Central memory CD8-positive, alpha-beta T cell (primary cell): ENCODE measurements at regions not wholly inside any gene's neighbourhood (a gene's known extent, or its start where the extent isn't known, plus 50 kb on each side); places are given as distances from the start of the nearest gene placed in this dataset.
"Not testable (repeated sequence)": the region's sequence is repeated elsewhere in the genome, so short reads cannot be mapped to it uniquely, and the experiment has no call there.

ENCODE experiments used
- ATAC-seq: fragments of 150-1000 bp; cut with Tn5 transposase; replicated peaks from 2 replicates; pipeline ENCODE4 v1.10.0; 2022; ENCODE audit warnings: mild to moderate bottlenecking, moderate FRiP score, moderate number of reproducible peaks; ENCODE audit not compliant: poor library complexity, severe bottlenecking; ENCODE audit errors: extremely low read depth
- DNase-seq, 2 donors: peaks; one replicate each; pipeline ENCODE4 v3.0.0; 2021; ENCODE audit warnings: low spot score in 2 of 2
- H3K27ac Mint-ChIP-seq: one replicate; pipeline ENCODE4 v1.8.0; 2022; ENCODE audit warnings: low read depth, mild to moderate bottlenecking, moderate library complexity, mixed read lengths
- H3K27me3 Mint-ChIP-seq: one replicate; pipeline ENCODE4 v1.8.0; 2022; ENCODE audit warnings: mixed read lengths
- H3K36me3 Mint-ChIP-seq: one replicate; pipeline ENCODE4 v1.8.0; 2022; ENCODE audit warnings: mild to moderate bottlenecking, moderate library complexity, mixed read lengths; ENCODE audit not compliant: insufficient read depth
- H3K4me1 Mint-ChIP-seq: one replicate; pipeline ENCODE4 v1.8.0; 2022; ENCODE audit warnings: mixed read lengths
- H3K4me3 Mint-ChIP-seq: one replicate; pipeline ENCODE4 v1.8.0; 2022; ENCODE audit warnings: mild to moderate bottlenecking, moderate library complexity, mixed read lengths
- H3K9me3 Mint-ChIP-seq: one replicate; pipeline ENCODE4 v1.8.0; 2022; ENCODE audit warnings: mixed read lengths

- Mint-ChIP-seq H3K36me3 (no peaks in the 10 kb centered on the region), H3K9me3 (no peaks in the 10 kb centered on the region), H3K27ac (no peak overlapping the region), H3K27me3 (no peaks in the 10 kb centered on the region), H3K4me1 (no peaks in the 10 kb centered on the region), H3K4me3 (no peak overlapping the region)
- DNase-seq (no peak), ATAC-seq (no peak)
Observed at GRCh38 chr22:48068323-48068885, 1306.0 kb downstream of the TBC1D22A start.

GRCh38 chr22:48065892-48066291 lies 1303.4 kb downstream of the TBC1D22A start:
- Mint-ChIP-seq H3K27ac (no peak overlapping the region), H3K4me3 (no peak overlapping the region), H3K36me3 (no peaks in the 10 kb centered on the region), H3K27me3 (no peaks in the 10 kb centered on the region), H3K9me3 (no peaks in the 10 kb centered on the region), H3K4me1 (no peaks in the 10 kb centered on the region)
- DNase-seq (no peak), ATAC-seq (no peak)

GRCh38 chr22:48061726-48062125 lies 1299.3 kb downstream of the TBC1D22A start:
- H3K36me3 Mint-ChIP-seq: no peaks in the 10 kb centered on the region
- ATAC-seq: no peak
- H3K27me3 Mint-ChIP-seq: peaks cover 16% of the 10 kb centered on the region
- H3K4me1 Mint-ChIP-seq: no peaks in the 10 kb centered on the region
- no peak overlapping the region for H3K27ac Mint-ChIP-seq
- no peak for DNase-seq
- no peaks in the 10 kb centered on the region for H3K9me3 Mint-ChIP-seq
- no peak overlapping the region for H3K4me3 Mint-ChIP-seq

- peaks cover 18% of the 10 kb centered on the region for H3K27me3 Mint-ChIP-seq
- no peaks in the 10 kb centered on the region for H3K4me1 Mint-ChIP-seq
- no peak for DNase-seq
- no peak overlapping the region for H3K27ac Mint-ChIP-seq
- ATAC-seq: no peak
- H3K9me3 Mint-ChIP-seq: no peaks in the 10 kb centered on the region
- no peaks in the 10 kb centered on the region for H3K36me3 Mint-ChIP-seq
- no peak overlapping the region for H3K4me3 Mint-ChIP-seq
Observed at GRCh38 chr22:48060266-48060665, 1297.8 kb downstream of the TBC1D22A start.

GRCh38 chr22:48059521-48059920 lies 1297.1 kb downstream of the TBC1D22A start:
- H3K36me3 Mint-ChIP-seq, H3K4me3 Mint-ChIP-seq: not testable (repeated sequence)
- H3K27me3 Mint-ChIP-seq: peaks cover 18% of the 10 kb centered on the region

GRCh38 chr22:48057116-48057835 lies 1294.8 kb downstream of the TBC1D22A start:
- H3K4me3 Mint-ChIP-seq: no peak overlapping the region
- no peak overlapping the region for H3K27ac Mint-ChIP-seq
- H3K9me3 Mint-ChIP-seq: no peaks in the 10 kb centered on the region
- no peaks in the 10 kb centered on the region for H3K36me3 Mint-ChIP-seq
- ATAC-seq: no peak
- no peaks in the 10 kb centered on the region for H3K4me1 Mint-ChIP-seq
- peaks cover 18% of the 10 kb centered on the region for H3K27me3 Mint-ChIP-seq
- DNase-seq: no peak

More at GRCh38 chr22:48059521-48059920, 1297.1 kb downstream of the TBC1D22A start:
- H3K4me1 Mint-ChIP-seq, DNase-seq, H3K9me3 Mint-ChIP-seq, H3K27ac Mint-ChIP-seq, ATAC-seq: not testable (repeated sequence)

GRCh38 chr22:48055827-48056226 lies 1293.4 kb downstream of the TBC1D22A start:
- ATAC-seq: no peak
- no peaks in the 10 kb centered on the region for H3K4me1 Mint-ChIP-seq
- no peak for DNase-seq
- no peak overlapping the region for H3K27ac Mint-ChIP-seq
- no peak overlapping the region for H3K4me3 Mint-ChIP-seq
- H3K9me3 Mint-ChIP-seq: no peaks in the 10 kb centered on the region
- peaks cover 18% of the 10 kb centered on the region for H3K27me3 Mint-ChIP-seq
- no peaks in the 10 kb centered on the region for H3K36me3 Mint-ChIP-seq

- Mint-ChIP-seq H3K9me3 (no peaks in the 10 kb centered on the region), H3K4me1 (no peaks in the 10 kb centered on the region), H3K36me3 (no peaks in the 10 kb centered on the region), H3K27ac (no peak overlapping the region), H3K4me3 (no peak overlapping the region), H3K27me3 (peaks cover 18% of the 10 kb centered on the region)
- ATAC-seq: no peak
- DNase-seq: no peak
Observed at GRCh38 chr22:48055185-48055584, 1292.7 kb downstream of the TBC1D22A start.

- no peaks in the 10 kb centered on the region for H3K4me1 Mint-ChIP-seq
- ATAC-seq: no peak
Observed at GRCh38 chr22:48054596-48054995, 1292.1 kb downstream of the TBC1D22A start.

GRCh38 chr22:48053973-48054372 lies 1291.5 kb downstream of the TBC1D22A start:
- ATAC-seq (no peak), DNase-seq (no peak)
- Mint-ChIP-seq H3K27ac (no peak overlapping the region), H3K27me3 (peaks cover 18% of the 10 kb centered on the region), H3K4me1 (no peaks in the 10 kb centered on the region), H3K36me3 (no peaks in the 10 kb centered on the region), H3K4me3 (no peak overlapping the region), H3K9me3 (no peaks in the 10 kb centered on the region)

More at GRCh38 chr22:48054596-48054995, 1292.1 kb downstream of the TBC1D22A start:
- Mint-ChIP-seq H3K36me3 (no peaks in the 10 kb centered on the region), H3K27me3 (peaks cover 18% of the 10 kb centered on the region), H3K9me3 (no peaks in the 10 kb centered on the region), H3K4me3 (no peak overlapping the region), H3K27ac (no peak overlapping the region)
- DNase-seq: no peak

- no peak for ATAC-seq
Observed at GRCh38 chr22:48053486-48053885, 1291.0 kb downstream of the TBC1D22A start.

GRCh38 chr22:48052621-48052890 lies 1290.1 kb downstream of the TBC1D22A start:
- Mint-ChIP-seq H3K4me1 (no peaks in the 10 kb centered on the region), H3K27ac (no peak overlapping the region), H3K27me3 (peaks cover 11% of the 10 kb centered on the region), H3K4me3 (no peak overlapping the region), H3K36me3 (no peaks in the 10 kb centered on the region), H3K9me3 (no peaks in the 10 kb centered on the region)
- ATAC-seq: no peak
- DNase-seq: no peak

More at GRCh38 chr22:48053486-48053885, 1291.0 kb downstream of the TBC1D22A start:
- Mint-ChIP-seq H3K27ac (no peak overlapping the region), H3K27me3 (peaks cover 18% of the 10 kb centered on the region), H3K4me3 (no peak overlapping the region), H3K9me3 (no peaks in the 10 kb centered on the region), H3K4me1 (no peaks in the 10 kb centered on the region), H3K36me3 (no peaks in the 10 kb centered on the region)
- no peak for DNase-seq

- peaks cover 6% of the 10 kb centered on the region for H3K27me3 Mint-ChIP-seq
- no peaks in the 10 kb centered on the region for H3K36me3 Mint-ChIP-seq
- no peak overlapping the region for H3K27ac Mint-ChIP-seq
- DNase-seq (no peak), ATAC-seq (no peak)
- no peak overlapping the region for H3K4me3 Mint-ChIP-seq
- H3K4me1 Mint-ChIP-seq: no peaks in the 10 kb centered on the region
- no peaks in the 10 kb centered on the region for H3K9me3 Mint-ChIP-seq
Observed at GRCh38 chr22:48051796-48052620, 1289.6 kb downstream of the TBC1D22A start.
